A673 (cell line): ENCODE measurements at regions not wholly inside any gene's neighbourhood (a gene's known extent, or its start where the extent isn't known, plus 50 kb on each side); places are given as distances from the start of the nearest gene placed in this dataset.

ENCODE experiments used
- BruUV-seq: library from RNA; stranded (reverse); fragments of 400-500 nt; replicated peaks from 2 replicates; lab custom pipeline; 2021; lab: Mats Ljungman, UMichigan
- CTCF ChIA-PET: fragments of 300-600 bp; sonication (Branson Sonifier 250); formaldehyde crosslinking; loops from one replicate; lab custom pipeline; 2022; ENCODE audit warnings: antibody characterized with exemption; lab: Charles Lee
- POLR2A ChIA-PET: fragments of 300-600 bp; sonication (Branson Sonifier 250); formaldehyde crosslinking; loops from one replicate; lab custom pipeline; 2022; ENCODE audit warnings: antibody characterized with exemption; ENCODE audit not compliant: low non-redundant PET; lab: Charles Lee
- DNase-seq: peaks from one replicate; pipeline ENCODE4 v3.0.0-alpha.2; 2015; ENCODE audit warnings: low spot score
- H3K27ac ChIP-seq: fragments of 200-600 bp; sonication (generic); 2 replicates; pipeline ENCODE4 v1.5.1; 2016; ENCODE audit warnings: mixed run types, low read depth, mild to moderate bottlenecking, mixed read lengths, antibody characterized with exemption, low read length; ENCODE audit not compliant: poor library complexity, severe bottlenecking
- H3K27me3 ChIP-seq: fragments of 200-600 bp; sonication (generic); replicated peaks from 2 replicates; pipeline ENCODE4 v1.6.1; 2017; ENCODE audit warnings: mixed run types, low read depth, mild to moderate bottlenecking, mixed read lengths, antibody characterized with exemption, low read length; ENCODE audit not compliant: insufficient read depth, poor library complexity
- H3K36me3 ChIP-seq: fragments of 200-600 bp; sonication (generic); 2 replicates; pipeline ENCODE4 v1.6.1; 2016; ENCODE audit warnings: mixed run types, mild to moderate bottlenecking, mixed read lengths, antibody characterized with exemption, low read length; ENCODE audit not compliant: insufficient read depth, poor library complexity, severe bottlenecking
- H3K4me1 ChIP-seq: fragments of 200-600 bp; sonication (generic); 2 replicates; pipeline ENCODE4 v1.6.1; 2017; ENCODE audit warnings: mixed run types, mild to moderate bottlenecking, mixed read lengths, antibody characterized with exemption, low read length; ENCODE audit not compliant: insufficient read depth, poor library complexity, severe bottlenecking
- H3K4me3 ChIP-seq: fragments of 200-600 bp; sonication (generic); 2 replicates; pipeline ENCODE4 v1.5.1; 2016; ENCODE audit warnings: low read depth, mixed run types, mild to moderate bottlenecking, mixed read lengths, low read length; ENCODE audit not compliant: poor library complexity, severe bottlenecking
- H3K9me3 ChIP-seq: fragments of 200-600 bp; sonication (generic); 2 replicates; pipeline ENCODE4 v1.6.1; 2016; ENCODE audit warnings: mixed run types, low read depth, mild to moderate bottlenecking, mixed read lengths, antibody characterized with exemption, low read length; ENCODE audit not compliant: poor library complexity, severe bottlenecking
- EZH2 ChIP-seq: fragments of 200-600 bp; sonication (generic); IDR thresholded peaks from 2 replicates; pipeline ENCODE4 v1.6.1; 2017; ENCODE audit warnings: borderline replicate concordance, low read depth, mild to moderate bottlenecking, mixed read lengths, antibody characterized with exemption, low read length; ENCODE audit not compliant: poor library complexity, severe bottlenecking
- intact Hi-C: fragments of 100-400 bp; cut with micrococcal nuclease; formaldehyde crosslinking; loops from one replicate; pipeline ENCODE4 v1.10.0; 2022; ENCODE audit not compliant: unreplicated experiment
- TF ChIP-seq, protein P1 (sequence below): fragments of 300-800, 200-600 bp; sonication (generic); conservative IDR thresholded peaks from 2 replicates; pipeline ENCODE4 v1.5.1; 2017; ENCODE audit warnings: low read depth, mild to moderate bottlenecking, antibody characterized with exemption, low read length, moderate library complexity, mixed read lengths

DNA sequence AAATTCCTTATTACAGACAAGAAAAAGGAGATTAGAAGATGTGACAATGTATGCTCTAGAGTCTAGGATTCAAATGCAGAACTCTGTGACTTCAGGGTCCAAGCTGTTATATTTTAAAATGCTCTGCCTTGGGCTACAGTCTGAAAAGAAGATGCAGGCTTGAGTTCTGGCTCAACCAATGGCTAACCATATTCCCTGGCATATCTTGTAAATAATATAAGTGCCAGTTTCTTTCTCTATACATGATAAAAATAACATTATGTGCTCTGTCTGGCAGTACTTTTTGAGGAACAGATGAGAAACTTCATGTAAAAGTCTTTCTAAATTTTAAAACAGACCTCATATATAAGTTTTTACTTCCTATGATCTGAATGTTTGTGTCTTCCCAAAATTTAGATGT lies 926.5 kb upstream of the CDH6 start:
- Histone ChIP-seq H3K36me3 (no peaks in the 10 kb centered on the region), H3K4me3 (no peak overlapping the region), H3K27me3 (no peaks in the 10 kb centered on the region), H3K4me1 (no peaks in the 10 kb centered on the region), H3K27ac (no peak overlapping the region), H3K9me3 (no peaks in the 10 kb centered on the region)
- ChIA-PET CTCF (no interaction called here), POLR2A (no interaction called here)
- BruUV-seq = no TSS peak
- DNase-seq = no peak
- no peak for TF ChIP-seq EZH2
- TF ChIP-seq, protein P1, sequence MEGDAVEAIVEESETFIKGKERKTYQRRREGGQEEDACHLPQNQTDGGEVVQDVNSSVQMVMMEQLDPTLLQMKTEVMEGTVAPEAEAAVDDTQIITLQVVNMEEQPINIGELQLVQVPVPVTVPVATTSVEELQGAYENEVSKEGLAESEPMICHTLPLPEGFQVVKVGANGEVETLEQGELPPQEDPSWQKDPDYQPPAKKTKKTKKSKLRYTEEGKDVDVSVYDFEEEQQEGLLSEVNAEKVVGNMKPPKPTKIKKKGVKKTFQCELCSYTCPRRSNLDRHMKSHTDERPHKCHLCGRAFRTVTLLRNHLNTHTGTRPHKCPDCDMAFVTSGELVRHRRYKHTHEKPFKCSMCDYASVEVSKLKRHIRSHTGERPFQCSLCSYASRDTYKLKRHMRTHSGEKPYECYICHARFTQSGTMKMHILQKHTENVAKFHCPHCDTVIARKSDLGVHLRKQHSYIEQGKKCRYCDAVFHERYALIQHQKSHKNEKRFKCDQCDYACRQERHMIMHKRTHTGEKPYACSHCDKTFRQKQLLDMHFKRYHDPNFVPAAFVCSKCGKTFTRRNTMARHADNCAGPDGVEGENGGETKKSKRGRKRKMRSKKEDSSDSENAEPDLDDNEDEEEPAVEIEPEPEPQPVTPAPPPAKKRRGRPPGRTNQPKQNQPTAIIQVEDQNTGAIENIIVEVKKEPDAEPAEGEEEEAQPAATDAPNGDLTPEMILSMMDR = no peak
- intact Hi-C loops = no loop called here

DNA sequence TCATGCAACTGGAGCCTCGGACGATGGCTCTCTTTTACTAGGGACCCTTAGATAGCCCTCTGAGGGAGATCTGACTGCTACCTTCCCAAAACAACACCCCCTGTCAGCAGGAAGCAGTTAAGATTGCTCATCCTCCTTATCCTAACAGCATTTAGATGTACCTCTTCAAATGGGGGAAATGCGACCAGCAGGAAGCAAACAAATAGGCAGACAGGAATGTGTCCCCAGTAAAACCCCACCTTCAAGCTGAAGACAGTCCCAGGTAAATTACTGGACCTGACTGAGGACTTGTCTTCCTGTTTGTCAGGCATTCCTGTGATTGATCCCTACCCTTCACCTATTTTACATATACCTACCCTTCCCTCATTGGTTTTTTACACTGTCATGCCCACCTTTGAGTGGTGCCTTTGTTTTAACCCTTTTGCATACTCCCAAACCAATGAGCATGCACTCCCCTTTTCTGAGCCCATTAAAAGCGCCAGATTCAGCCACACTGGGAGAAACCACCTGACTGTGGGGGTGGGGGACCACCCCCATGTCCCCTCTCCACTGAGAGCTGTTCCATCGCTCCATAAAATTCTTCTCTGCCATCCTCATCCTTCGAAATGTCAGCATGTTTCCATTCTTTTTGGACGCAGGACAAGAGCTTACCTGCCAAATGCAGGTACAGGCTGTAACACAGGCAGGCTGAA lies 954.0 kb upstream of the CDH6 start:
- no peak for DNase-seq
- H3K4me1 ChIP-seq = no peaks in the 10 kb centered on the region
- POLR2A ChIA-PET = no interaction called here
- intact Hi-C loops = no loop called here
- TF ChIP-seq, protein P1 = no peak
- TF ChIP-seq EZH2 = no peak
- H3K9me3 ChIP-seq = no peaks in the 10 kb centered on the region
- no peaks in the 10 kb centered on the region for H3K27me3 ChIP-seq
- CTCF ChIA-PET = no interaction called here
- no peak overlapping the region for H3K4me3 ChIP-seq
- no peak overlapping the region for H3K27ac ChIP-seq
- no peaks in the 10 kb centered on the region for H3K36me3 ChIP-seq
- BruUV-seq = no TSS peak

DNA sequence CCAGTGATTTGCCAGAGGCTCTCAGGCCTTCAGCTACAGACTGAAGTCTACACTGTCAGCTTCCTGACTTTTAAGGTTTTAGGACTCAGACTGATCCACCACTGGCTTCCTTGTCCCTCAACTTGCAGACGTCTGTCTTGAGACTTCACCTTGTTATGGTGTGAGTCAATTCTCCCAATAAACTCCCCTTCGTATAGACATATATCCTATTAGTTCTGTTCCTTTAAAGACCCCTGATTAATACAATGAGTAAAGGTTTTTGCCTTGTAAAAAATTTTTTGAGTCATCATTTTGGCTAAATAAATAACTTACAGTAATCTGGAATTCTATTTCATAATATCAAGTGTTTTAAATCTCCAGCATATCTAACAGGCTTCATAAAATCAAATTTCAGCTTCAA lies 956.3 kb upstream of the CDH6 start:
- intact Hi-C loops = no loop called here
- Histone ChIP-seq H3K4me3 (no peak overlapping the region), H3K27me3 (no peaks in the 10 kb centered on the region), H3K36me3 (no peaks in the 10 kb centered on the region), H3K27ac (no peak overlapping the region), H3K9me3 (no peaks in the 10 kb centered on the region), H3K4me1 (no peaks in the 10 kb centered on the region)
- POLR2A ChIA-PET = no interaction called here
- CTCF ChIA-PET = no interaction called here
- no peak for DNase-seq
- no peak for TF ChIP-seq EZH2
- TF ChIP-seq, protein P1 = no peak
- BruUV-seq = no TSS peak
